GM23338 (cell line): ENCODE measurements at regions not wholly inside any gene's neighbourhood (a gene's known extent, or its start where the extent isn't known, plus 50 kb on each side); places are given as distances from the start of the nearest gene placed in this dataset.

Source experiments
- CREB1 ChIP-seq: fragments of 250-450 bp; sonication (Bioruptor Pico); IDR thresholded peaks from 2 replicates; pipeline ENCODE4 v1.5.0; 2020; ENCODE audit warnings: low read depth, mild to moderate bottlenecking, moderate library complexity
- EZH2 ChIP-seq: fragments of 200-600 bp; sonication (generic); IDR thresholded peaks from one replicate; pipeline ENCODE4 v1.8.0; 2017; ENCODE audit warnings: antibody characterized with exemption, mild to moderate bottlenecking, low read depth; ENCODE audit not compliant: unreplicated experiment
- EZH2phosphoT487 ChIP-seq: fragments of 200-600 bp; sonication (generic); IDR thresholded peaks from one replicate; pipeline ENCODE4 v1.8.1; 2018; ENCODE audit warnings: antibody characterized with exemption; ENCODE audit not compliant: unreplicated experiment
- JUNB ChIP-seq: IDR thresholded peaks from one replicate; pipeline ENCODE4 v1.6.1; 2016; ENCODE audit warnings: antibody characterized with exemption; ENCODE audit not compliant: unreplicated experiment
- NANOG ChIP-seq: IDR thresholded peaks from 2 replicates; pipeline ENCODE4 v1.6.1; 2016; ENCODE audit warnings: antibody characterized with exemption, borderline replicate concordance
- POLR2AphosphoS5 ChIP-seq: IDR thresholded peaks from 2 replicates; pipeline ENCODE4 v1.6.1; 2016; ENCODE audit warnings: antibody characterized with exemption, low read depth
- ZNF114 ChIP-seq: fragments of 250-450 bp; sonication (Bioruptor Pico); IDR thresholded peaks from 2 replicates; pipeline ENCODE4 v1.5.0; 2020; ENCODE audit warnings: mild to moderate bottlenecking, moderate library complexity
- TF ChIP-seq, protein P1 (sequence below), 2 experiments: fragments of 200-600 bp in 1 of 2; sonication (generic) in 1 of 2; conservative IDR thresholded peaks; 2 replicates each; pipeline versions ENCODE4 v1.5.1 to v1.6.1; 2016 to 2017; ENCODE audit warnings: antibody characterized with exemption in 2 of 2, low read depth in 2 of 2, mild to moderate bottlenecking in 2 of 2, moderate library complexity in 1 of 2
- TF ChIP-seq, protein P2 (sequence below): IDR thresholded peaks from one replicate; pipeline ENCODE4 v1.6.1; 2018; ENCODE audit warnings: antibody characterized with exemption; ENCODE audit not compliant: unreplicated experiment
- TF ChIP-seq, protein P3 (sequence below): IDR thresholded peaks from 2 replicates; pipeline ENCODE4 v1.6.1; 2016; ENCODE audit warnings: antibody characterized with exemption

DNA sequence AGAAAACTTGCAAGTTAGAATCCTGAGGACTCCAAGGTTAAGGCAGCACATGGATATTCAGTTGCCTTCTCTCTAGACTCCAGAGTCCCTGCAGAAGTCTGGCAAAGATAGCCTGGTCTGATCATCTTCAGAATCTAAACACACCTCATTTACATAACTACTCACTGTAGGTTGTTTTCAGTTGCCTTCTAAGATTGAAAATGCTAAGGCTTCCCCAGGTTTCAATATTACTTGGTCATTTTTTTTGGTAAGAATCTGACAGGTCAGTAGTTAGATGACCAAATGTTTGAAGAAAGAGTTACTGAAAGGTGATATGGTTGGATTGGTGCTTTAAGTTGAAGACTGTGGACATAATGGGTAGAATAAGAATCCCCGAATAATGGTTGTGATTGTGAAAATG is 205.4 kb upstream of the KCNJ16 start:
- TF ChIP-seq POLR2AphosphoS5 = no peak
- TF ChIP-seq, protein P1, sequence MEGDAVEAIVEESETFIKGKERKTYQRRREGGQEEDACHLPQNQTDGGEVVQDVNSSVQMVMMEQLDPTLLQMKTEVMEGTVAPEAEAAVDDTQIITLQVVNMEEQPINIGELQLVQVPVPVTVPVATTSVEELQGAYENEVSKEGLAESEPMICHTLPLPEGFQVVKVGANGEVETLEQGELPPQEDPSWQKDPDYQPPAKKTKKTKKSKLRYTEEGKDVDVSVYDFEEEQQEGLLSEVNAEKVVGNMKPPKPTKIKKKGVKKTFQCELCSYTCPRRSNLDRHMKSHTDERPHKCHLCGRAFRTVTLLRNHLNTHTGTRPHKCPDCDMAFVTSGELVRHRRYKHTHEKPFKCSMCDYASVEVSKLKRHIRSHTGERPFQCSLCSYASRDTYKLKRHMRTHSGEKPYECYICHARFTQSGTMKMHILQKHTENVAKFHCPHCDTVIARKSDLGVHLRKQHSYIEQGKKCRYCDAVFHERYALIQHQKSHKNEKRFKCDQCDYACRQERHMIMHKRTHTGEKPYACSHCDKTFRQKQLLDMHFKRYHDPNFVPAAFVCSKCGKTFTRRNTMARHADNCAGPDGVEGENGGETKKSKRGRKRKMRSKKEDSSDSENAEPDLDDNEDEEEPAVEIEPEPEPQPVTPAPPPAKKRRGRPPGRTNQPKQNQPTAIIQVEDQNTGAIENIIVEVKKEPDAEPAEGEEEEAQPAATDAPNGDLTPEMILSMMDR (conservative IDR thresholded peaks at IDR 0.05; ENCODE audit: low read depth in 2 of 2) = no peak
- TF ChIP-seq JUNB = no peak
- no peak for TF ChIP-seq EZH2
- no peak for TF ChIP-seq CREB1
- no peak for TF ChIP-seq NANOG
- no peak for TF ChIP-seq ZNF114
- TF ChIP-seq, protein P2, sequence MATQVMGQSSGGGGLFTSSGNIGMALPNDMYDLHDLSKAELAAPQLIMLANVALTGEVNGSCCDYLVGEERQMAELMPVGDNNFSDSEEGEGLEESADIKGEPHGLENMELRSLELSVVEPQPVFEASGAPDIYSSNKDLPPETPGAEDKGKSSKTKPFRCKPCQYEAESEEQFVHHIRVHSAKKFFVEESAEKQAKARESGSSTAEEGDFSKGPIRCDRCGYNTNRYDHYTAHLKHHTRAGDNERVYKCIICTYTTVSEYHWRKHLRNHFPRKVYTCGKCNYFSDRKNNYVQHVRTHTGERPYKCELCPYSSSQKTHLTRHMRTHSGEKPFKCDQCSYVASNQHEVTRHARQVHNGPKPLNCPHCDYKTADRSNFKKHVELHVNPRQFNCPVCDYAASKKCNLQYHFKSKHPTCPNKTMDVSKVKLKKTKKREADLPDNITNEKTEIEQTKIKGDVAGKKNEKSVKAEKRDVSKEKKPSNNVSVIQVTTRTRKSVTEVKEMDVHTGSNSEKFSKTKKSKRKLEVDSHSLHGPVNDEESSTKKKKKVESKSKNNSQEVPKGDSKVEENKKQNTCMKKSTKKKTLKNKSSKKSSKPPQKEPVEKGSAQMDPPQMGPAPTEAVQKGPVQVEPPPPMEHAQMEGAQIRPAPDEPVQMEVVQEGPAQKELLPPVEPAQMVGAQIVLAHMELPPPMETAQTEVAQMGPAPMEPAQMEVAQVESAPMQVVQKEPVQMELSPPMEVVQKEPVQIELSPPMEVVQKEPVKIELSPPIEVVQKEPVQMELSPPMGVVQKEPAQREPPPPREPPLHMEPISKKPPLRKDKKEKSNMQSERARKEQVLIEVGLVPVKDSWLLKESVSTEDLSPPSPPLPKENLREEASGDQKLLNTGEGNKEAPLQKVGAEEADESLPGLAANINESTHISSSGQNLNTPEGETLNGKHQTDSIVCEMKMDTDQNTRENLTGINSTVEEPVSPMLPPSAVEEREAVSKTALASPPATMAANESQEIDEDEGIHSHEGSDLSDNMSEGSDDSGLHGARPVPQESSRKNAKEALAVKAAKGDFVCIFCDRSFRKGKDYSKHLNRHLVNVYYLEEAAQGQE = no peak
- TF ChIP-seq, protein P3, sequence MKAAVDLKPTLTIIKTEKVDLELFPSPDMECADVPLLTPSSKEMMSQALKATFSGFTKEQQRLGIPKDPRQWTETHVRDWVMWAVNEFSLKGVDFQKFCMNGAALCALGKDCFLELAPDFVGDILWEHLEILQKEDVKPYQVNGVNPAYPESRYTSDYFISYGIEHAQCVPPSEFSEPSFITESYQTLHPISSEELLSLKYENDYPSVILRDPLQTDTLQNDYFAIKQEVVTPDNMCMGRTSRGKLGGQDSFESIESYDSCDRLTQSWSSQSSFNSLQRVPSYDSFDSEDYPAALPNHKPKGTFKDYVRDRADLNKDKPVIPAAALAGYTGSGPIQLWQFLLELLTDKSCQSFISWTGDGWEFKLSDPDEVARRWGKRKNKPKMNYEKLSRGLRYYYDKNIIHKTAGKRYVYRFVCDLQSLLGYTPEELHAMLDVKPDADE = no peak
- no peak for TF ChIP-seq EZH2phosphoT487
